ENCODE measurements at regions not wholly inside any gene's neighbourhood (a gene's known extent, or its start where the extent isn't known, plus 50 kb on each side); places are given as distances from the start of the nearest gene placed in this dataset.

GRCh38 chr2:19272941-19273470 lies 85.4 kb downstream of the OSR1 start (continued):
- no peak for TF ChIP-seq CTCF (IDR thresholded peaks at IDR 0.05; ENCODE audit: low read depth, low read length, missing input control)

GRCh38 chr2:19272039-19272438 lies 86.4 kb downstream of the OSR1 start:
- Histone ChIP-seq H3K9ac (ENCODE audit: low read depth in 1 of 2, low read length in 2 of 2) (no peak overlapping the region), H3K4me3 (ENCODE audit: low read depth in 1 of 3, low read length in 3 of 3) (no peak overlapping the region), H3K27me3 (ENCODE audit: control insufficient read depth in 4 of 4, insufficient read depth in 4 of 4, low read length in 3 of 4) (no peaks in the 10 kb centered on the region), H3K36me3 (ENCODE audit: control insufficient read depth in 4 of 4, insufficient read depth in 3 of 4, low read depth in 1 of 4, low read length in 3 of 4) (no peaks in the 10 kb centered on the region), H3K27ac (ENCODE audit: low read depth in 1 of 2, low read length in 2 of 2) (no peak overlapping the region), H3K9me3 (ENCODE audit: control insufficient read depth in 4 of 4, low read length in 3 of 4) (no peaks in the 10 kb centered on the region), H3K4me1 (ENCODE audit: control insufficient read depth in 4 of 4, insufficient read depth in 4 of 4, low read length in 3 of 4) (peaks cover 1 to 10% (median 5%) of the 10 kb centered on the region in 4 donors)
- TF ChIP-seq MAX (IDR thresholded peaks at IDR 0.05) (peak; percentile 26), GABPA (IDR thresholded peaks at IDR 0.05 in 1 of 2, conservative IDR thresholded peaks at IDR 0.05 in 1 of 2) (no peak), YY1 (IDR thresholded peaks at IDR 0.05) (peak; percentile 22), NR2F2 (IDR thresholded peaks at IDR 0.05) (no peak), JUND (IDR thresholded peaks at IDR 0.05) (peak; percentile 18 to 68), ATF3 (IDR thresholded peaks at IDR 0.05) (no peak), RXRA (IDR thresholded peaks at IDR 0.05) (peak; percentile 72 to 78), SP1 (IDR thresholded peaks at IDR 0.05) (peak; percentile 68), HNF4G (IDR thresholded peaks at IDR 0.05) (peak; percentile 73), ZBTB33 (IDR thresholded peaks at IDR 0.05) (peak; percentile 29), TAF1 (conservative IDR thresholded peaks at IDR 0.05) (no peak), RAD21 (IDR thresholded peaks at IDR 0.05) (peak; percentile 34 to 58), FOXA1 (IDR thresholded peaks at IDR 0.05) (no peak), REST (IDR thresholded peaks at IDR 0.05) (no peak), HNF4A (conservative IDR thresholded peaks at IDR 0.05) (peak; percentile 87 to 91), EGR1 (IDR thresholded peaks at IDR 0.05; ENCODE audit: low read depth in 2 of 2) (no peak), CTCF (IDR thresholded peaks at IDR 0.05; ENCODE audit: low read depth, low read length, missing input control) (no peak), FOXA2 (IDR thresholded peaks at IDR 0.05) (no peak)
- 60% methylated on average over 4 of the region's 4 CpGs for WGBS
- DNase-seq (ENCODE audit: low spot score): no peak

All from liver (tissue), 8 donors.